UCSD-AML1 (cell line): ENCODE measurements at regions not wholly inside any gene's neighbourhood (a gene's known extent, or its start where the extent isn't known, plus 50 kb on each side); places are given as distances from the start of the nearest gene placed in this dataset.

Source experiments
- DNase-seq: peaks from one replicate; lab custom pipeline; 2025; ENCODE audit not compliant: unreplicated experiment; lab: John Stamatoyannopoulos, UW

- no peak for DNase-seq
These were observed 131.9 kb upstream of the STAC start for GRCh38 chr3:36248374-36248773.

GRCh38 chr3:36250191-36250590 is 130.1 kb upstream of the STAC start:
- no peak for DNase-seq

GRCh38 chr3:36257158-36257852 is 123.0 kb upstream of the STAC start:
- DNase-seq = no peak

- no peak for DNase-seq
These were observed 121.9 kb upstream of the STAC start for GRCh38 chr3:36258421-36258820.

GRCh38 chr3:36259580-36259979 is 120.7 kb upstream of the STAC start:
- no peak for DNase-seq

DNA sequence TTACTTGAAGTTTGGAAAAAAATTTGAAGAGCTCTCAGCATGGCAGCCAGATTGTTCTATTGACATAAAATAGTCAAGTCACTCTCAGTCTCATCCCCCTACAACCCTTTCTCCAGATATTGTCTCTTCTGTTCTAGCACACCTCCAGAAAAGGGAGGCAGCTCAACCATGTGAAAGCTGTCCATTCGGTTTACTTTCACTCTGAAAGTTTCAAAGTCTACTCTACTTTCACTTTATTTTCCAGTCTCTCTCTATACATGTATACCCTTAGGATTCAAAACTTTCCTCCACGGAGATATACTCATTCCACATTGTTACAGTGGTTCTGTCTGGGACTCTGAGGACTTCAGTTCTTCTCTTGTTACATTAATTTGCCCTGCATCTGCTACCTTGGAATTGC is 111.0 kb upstream of the STAC start:
- DNase-seq = no peak

GRCh38 chr3:36282766-36283165 is 97.5 kb upstream of the STAC start:
- DNase-seq = no peak

- DNase-seq = no peak
These were observed 85.0 kb upstream of the STAC start for GRCh38 chr3:36295296-36295695.

- DNase-seq = no peak
These were observed 83.1 kb upstream of the STAC start for GRCh38 chr3:36297195-36297594.

- no peak for DNase-seq
These were observed 82.1 kb upstream of the STAC start for GRCh38 chr3:36298188-36298587.

GRCh38 chr3:36302158-36302509 is 78.2 kb upstream of the STAC start:
- no peak for DNase-seq

DNA sequence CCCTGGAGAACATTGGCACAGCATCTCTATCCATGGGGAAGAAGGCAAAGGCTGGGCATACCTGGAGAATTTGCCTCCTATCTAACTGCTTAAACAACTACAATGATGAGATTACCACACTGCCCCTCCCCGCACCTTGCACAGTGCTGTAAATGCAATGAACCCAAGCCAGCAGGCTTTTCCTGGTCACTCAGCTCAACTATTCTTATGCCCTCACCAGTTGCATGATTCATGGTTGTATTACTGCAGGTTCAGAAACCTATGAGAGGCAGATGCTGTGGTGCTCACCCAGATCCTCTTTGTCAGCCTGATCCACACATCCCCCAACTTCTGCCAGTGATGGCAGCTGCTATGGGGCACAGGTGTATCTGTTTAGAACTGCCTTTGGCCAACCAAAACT is 77.7 kb upstream of the STAC start:
- no peak for DNase-seq

GRCh38 chr3:36303286-36303685 is 77.0 kb upstream of the STAC start:
- DNase-seq = no peak

DNA sequence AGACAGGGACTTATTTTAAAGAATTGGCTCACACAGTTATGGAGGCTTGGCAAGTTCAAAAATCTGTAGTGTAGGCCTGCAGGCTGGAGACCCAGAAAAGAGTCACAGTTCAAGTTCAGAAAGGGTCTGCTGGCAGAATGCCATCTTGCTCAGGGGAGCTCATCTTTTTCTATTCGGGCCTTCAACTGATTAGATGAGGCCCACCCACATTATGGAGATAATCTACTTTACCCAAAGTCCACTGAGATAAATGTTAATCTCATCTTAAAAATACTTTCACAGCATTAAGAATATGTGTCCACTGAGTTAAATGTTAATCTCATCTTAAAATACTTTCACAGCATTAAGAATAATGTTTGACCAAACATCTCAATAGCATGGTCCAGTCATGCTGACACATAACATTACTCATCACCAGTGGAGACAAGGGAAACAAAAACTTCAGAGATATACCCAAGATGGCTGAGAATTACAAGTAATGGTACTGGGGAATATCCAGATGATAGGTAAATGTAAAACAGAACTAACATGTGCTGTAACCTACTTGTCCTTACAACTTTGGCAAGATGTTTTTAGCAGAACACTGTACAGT is 74.3 kb upstream of the STAC start:
- no peak for DNase-seq

- no peak for DNase-seq
These were observed 71.2 kb upstream of the STAC start for GRCh38 chr3:36309092-36309491.

DNA sequence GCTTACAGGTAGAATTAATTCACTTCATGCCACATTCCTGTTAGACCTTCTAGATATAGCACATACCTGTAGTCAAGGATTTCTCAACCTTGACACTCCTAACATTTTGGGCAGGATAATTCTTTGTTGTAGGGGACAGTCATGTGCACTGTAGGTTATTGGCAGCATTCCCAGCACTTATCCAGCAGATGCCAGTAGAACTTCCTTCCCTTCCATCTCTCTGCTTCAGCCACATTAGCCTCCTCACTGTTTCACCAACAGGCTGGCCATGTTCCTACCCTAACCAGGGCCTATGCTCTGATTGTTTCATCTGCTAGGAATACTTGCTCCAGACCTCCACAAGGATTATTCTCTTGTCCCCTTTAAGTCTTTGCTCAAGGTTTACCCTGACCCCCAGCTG is 68.0 kb upstream of the STAC start:
- DNase-seq = no peak

DNA sequence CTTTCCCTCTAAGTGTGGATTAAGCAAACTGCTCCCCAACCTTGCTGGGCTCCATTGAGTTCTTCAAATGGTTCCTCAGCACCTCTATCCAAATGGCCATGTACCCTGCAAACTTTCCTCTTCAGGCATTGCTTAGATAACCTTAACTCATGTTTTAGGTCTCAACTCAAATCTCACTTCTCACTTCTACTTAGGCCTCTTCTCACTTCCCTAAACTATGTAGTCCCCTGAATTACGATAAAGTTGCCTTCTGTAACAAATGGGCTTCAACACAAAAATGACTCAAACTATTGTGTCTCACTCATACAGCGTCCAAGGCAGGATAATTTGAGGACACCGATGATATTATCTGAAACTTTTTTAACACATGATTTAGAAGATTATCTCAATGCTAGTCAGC is 62.4 kb upstream of the STAC start:
- DNase-seq = no peak

GRCh38 chr3:36318621-36319200 is 61.6 kb upstream of the STAC start:
- no peak for DNase-seq

DNA sequence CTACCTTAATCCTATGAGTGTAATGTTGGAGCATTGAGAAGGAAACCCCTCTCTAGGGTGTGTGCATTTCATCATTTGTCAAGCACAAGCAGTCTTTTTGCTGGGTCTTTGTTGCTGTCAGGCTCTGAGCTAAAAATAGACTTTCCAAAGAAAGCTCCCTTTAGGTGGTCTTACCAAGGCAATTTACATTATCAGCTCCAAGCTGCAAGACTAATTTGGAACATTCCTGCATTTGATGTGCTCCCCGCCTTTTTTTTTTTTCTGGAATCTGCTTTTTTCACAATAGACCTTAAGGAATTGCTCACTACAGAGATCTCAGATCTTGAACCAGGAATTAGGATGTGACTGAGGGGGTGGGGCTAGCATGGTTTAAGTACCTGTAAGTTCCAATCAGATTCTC is 60.6 kb upstream of the STAC start:
- no peak for DNase-seq
